Smooth muscle cell (in vitro differentiated cells): ENCODE measurements at regions not wholly inside any gene's neighbourhood (a gene's known extent, or its start where the extent isn't known, plus 50 kb on each side); places are given as distances from the start of the nearest gene placed in this dataset.

Experiments
- DNase-seq: peaks from one replicate; lab custom pipeline; 2025; ENCODE audit not compliant: unreplicated experiment; lab: John Stamatoyannopoulos, UW
- H2AFZ ChIP-seq: fragments of 200-600 bp; sonication (generic); 2 replicates; pipeline ENCODE4 v1.6.0; 2016; ENCODE audit warnings: antibody characterized with exemption, low read depth, mild to moderate bottlenecking
- H3F3A ChIP-seq: fragments of 200-600 bp; sonication (generic); 2 replicates; pipeline ENCODE4 v1.6.0; 2017; ENCODE audit warnings: antibody characterized with exemption, low read depth
- H3K27ac ChIP-seq: fragments of 200-600 bp; sonication (generic); 2 replicates; pipeline ENCODE4 v1.5.1; 2016; ENCODE audit warnings: low read depth, mild to moderate bottlenecking
- H3K27me3 ChIP-seq: fragments of 200-600 bp; sonication (generic); 2 replicates; pipeline ENCODE4 v1.6.1; 2016; ENCODE audit warnings: low read depth, mild to moderate bottlenecking
- H3K36me3 ChIP-seq: fragments of 200-600 bp; sonication (generic); 2 replicates; pipeline ENCODE4 v1.5.1; 2016; ENCODE audit warnings: low read depth
- H3K4me1 ChIP-seq: fragments of 200-600 bp; sonication (generic); 2 replicates; pipeline ENCODE4 v1.5.1; 2016; ENCODE audit warnings: low read depth
- H3K4me2 ChIP-seq: fragments of 200-600 bp; sonication (generic); 2 replicates; pipeline ENCODE4 v1.6.0; 2016; ENCODE audit warnings: mild to moderate bottlenecking
- H3K4me3 ChIP-seq: fragments of 200-600 bp; sonication (generic); 2 replicates; pipeline ENCODE4 v1.5.1; 2016; ENCODE audit warnings: mild to moderate bottlenecking
- H3K79me2 ChIP-seq: fragments of 200-600 bp; sonication (generic); 2 replicates; pipeline ENCODE4 v1.6.0; 2016; ENCODE audit warnings: low read depth, mild to moderate bottlenecking
- H3K9ac ChIP-seq: fragments of 200-600 bp; sonication (generic); 2 replicates; pipeline ENCODE4 v1.6.0; 2016; ENCODE audit warnings: low read depth
- H3K9me3 ChIP-seq: fragments of 200-600 bp; sonication (generic); replicated peaks from 2 replicates; pipeline ENCODE4 v1.5.1; 2016; ENCODE audit warnings: low read depth
- H4K20me1 ChIP-seq: fragments of 200-600 bp; sonication (generic); 2 replicates; pipeline ENCODE4 v1.6.0; 2016; ENCODE audit warnings: low read depth
- WGBS: methylation state at CpG from one replicate; pipeline ENCODE4 v1.1.7; 2016; ENCODE audit warnings: low lambda C conversion rate; 5-methylcytosine and 5-hydroxymethylcytosine counted together
- TF ChIP-seq, protein P1 (sequence below): fragments of 200-600 bp; sonication (generic); IDR thresholded peaks from 2 replicates; pipeline ENCODE4 v1.5.1; 2017; ENCODE audit warnings: borderline replicate concordance, mild to moderate bottlenecking, antibody characterized with exemption; ENCODE audit not compliant: insufficient read depth, poor library complexity, severe bottlenecking

DNA sequence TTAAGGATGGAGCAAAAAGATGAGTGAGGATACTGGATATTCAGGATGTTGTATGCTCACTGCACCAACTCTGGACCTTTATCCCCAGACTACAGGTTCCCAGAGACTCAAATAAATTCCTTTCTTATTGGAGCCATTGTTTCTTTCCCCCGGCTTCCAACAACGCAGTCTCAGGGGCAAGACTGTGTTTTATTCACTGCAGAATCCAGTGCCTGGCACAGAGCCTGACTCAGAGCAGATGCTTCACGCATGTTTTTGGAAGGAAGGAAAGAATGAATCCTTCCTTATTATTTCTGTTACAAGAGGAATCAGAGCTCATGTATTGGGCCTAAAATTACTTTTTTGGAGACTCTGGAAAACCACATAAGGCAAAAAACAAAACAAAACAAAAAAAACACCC is 96.0 kb upstream of the VGLL4 start:
- Histone ChIP-seq H3K27me3 (no peaks in the 10 kb centered on the region), H3K27ac (no peak overlapping the region), H3K79me2 (no peaks in the 10 kb centered on the region), H3K4me1 (no peaks in the 10 kb centered on the region), H3K36me3 (no peaks in the 10 kb centered on the region), H2AFZ (no peak overlapping the region), H3K4me2 (no peak overlapping the region), H3K4me3 (no peak overlapping the region), H3F3A (no peaks in the 10 kb centered on the region), H4K20me1 (no peaks in the 10 kb centered on the region), H3K9ac (no peak overlapping the region), H3K9me3 (no peaks in the 10 kb centered on the region)
- DNase-seq: no peak
- TF ChIP-seq, protein P1, sequence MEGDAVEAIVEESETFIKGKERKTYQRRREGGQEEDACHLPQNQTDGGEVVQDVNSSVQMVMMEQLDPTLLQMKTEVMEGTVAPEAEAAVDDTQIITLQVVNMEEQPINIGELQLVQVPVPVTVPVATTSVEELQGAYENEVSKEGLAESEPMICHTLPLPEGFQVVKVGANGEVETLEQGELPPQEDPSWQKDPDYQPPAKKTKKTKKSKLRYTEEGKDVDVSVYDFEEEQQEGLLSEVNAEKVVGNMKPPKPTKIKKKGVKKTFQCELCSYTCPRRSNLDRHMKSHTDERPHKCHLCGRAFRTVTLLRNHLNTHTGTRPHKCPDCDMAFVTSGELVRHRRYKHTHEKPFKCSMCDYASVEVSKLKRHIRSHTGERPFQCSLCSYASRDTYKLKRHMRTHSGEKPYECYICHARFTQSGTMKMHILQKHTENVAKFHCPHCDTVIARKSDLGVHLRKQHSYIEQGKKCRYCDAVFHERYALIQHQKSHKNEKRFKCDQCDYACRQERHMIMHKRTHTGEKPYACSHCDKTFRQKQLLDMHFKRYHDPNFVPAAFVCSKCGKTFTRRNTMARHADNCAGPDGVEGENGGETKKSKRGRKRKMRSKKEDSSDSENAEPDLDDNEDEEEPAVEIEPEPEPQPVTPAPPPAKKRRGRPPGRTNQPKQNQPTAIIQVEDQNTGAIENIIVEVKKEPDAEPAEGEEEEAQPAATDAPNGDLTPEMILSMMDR: no peak
- 84% methylated on average over 3 of the region's 3 CpGs for WGBS

DNA sequence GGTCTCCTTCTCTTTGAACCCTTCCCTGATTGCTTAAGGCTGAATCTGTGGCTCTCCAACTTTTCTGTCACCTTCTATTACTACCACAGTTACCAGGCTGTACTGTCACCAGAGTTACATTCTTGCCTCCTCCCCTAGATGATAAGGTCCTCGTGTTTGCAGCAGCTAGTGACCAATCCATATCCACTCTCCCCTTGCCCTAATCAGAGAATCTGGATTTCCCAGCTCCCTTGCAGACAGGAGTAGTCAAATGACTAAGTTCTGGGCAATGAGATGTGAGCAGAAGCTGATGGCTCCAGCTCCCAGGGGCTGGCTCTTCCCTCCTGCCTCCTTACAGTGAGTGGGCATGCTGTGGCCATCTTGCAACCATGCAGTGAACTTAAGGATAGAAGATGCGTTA is 95.4 kb upstream of the VGLL4 start:
- no peak overlapping the region for H3K9ac ChIP-seq
- DNase-seq: no peak
- no peak overlapping the region for H3K27ac ChIP-seq
- no peaks in the 10 kb centered on the region for H4K20me1 ChIP-seq
- no peaks in the 10 kb centered on the region for H3K9me3 ChIP-seq
- no peaks in the 10 kb centered on the region for H3K27me3 ChIP-seq
- H3K4me2 ChIP-seq: no peak overlapping the region
- H3K36me3 ChIP-seq: no peaks in the 10 kb centered on the region
- H3K4me1 ChIP-seq: no peaks in the 10 kb centered on the region
- no peaks in the 10 kb centered on the region for H3K79me2 ChIP-seq
- H2AFZ ChIP-seq: no peak overlapping the region
- TF ChIP-seq, protein P1: no peak
- no peaks in the 10 kb centered on the region for H3F3A ChIP-seq
- WGBS: 52% methylated on average over 2 of the region's 2 CpGs
- no peak overlapping the region for H3K4me3 ChIP-seq

DNA sequence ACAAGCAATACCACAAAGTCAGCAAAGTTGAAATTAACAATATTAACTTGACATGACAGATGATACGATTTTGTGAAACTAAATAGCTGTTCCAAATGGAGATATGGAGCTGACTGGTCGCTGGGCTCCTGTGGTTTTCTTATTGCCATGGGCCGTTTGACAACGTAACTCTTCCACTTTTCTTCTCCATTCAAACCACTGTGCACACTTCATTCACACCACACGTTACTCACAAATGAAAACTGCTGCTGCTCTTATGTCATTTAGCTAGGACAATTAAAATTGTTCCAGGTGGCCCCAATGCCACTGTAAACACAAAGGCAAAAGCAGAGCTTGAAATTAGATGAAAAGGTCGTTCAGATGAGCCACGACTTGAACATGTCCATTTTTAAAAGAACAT is 94.0 kb upstream of the VGLL4 start:
- no peak overlapping the region for H3K4me2 ChIP-seq
- no peak overlapping the region for H3K4me3 ChIP-seq
- H3F3A ChIP-seq: no peaks in the 10 kb centered on the region

More for the DNA sequence above, 94.0 kb upstream of the VGLL4 start:
- 89% methylated on average over 7 of the region's 7 CpGs for WGBS
- Histone ChIP-seq H3K27ac (no peak overlapping the region), H3K79me2 (no peaks in the 10 kb centered on the region), H3K27me3 (no peaks in the 10 kb centered on the region), H3K4me1 (no peaks in the 10 kb centered on the region), H3K9me3 (no peaks in the 10 kb centered on the region), H2AFZ (no peak overlapping the region), H3K36me3 (no peaks in the 10 kb centered on the region), H4K20me1 (no peaks in the 10 kb centered on the region), H3K9ac (no peak overlapping the region)
- TF ChIP-seq, protein P1: no peak
- no peak for DNase-seq
